GM19240 (cell line): ENCODE measurements at regions not wholly inside any gene's neighbourhood (a gene's known extent, or its start where the extent isn't known, plus 50 kb on each side); places are given as distances from the start of the nearest gene placed in this dataset.

Experiments
- DNase-seq: peaks from one replicate; pipeline ENCODE4 v3.0.0; 2011; ENCODE audit warnings: low spot score; ENCODE audit not compliant: insufficient read length

DNA sequence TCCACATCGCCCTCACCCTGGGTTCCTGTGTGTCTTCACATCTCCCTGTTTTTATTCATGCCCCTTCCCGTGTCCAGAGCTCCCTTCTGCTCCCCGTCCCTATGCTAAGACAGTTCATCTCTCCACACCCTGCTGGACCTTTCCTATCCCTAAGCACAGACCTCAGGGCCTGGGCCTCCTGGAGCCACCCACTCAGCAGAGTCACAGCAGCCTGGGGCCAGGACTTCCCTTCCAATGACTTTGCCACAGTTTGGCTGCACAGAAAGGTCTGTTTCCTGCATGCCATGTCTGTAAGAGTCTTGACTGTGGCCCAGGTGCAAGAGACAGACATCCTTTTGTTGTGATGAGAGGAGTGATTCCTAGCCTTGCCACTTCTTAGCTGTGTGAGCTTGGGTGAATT is 470.7 kb downstream of the TSHZ3 start:
- no peak for DNase-seq

DNA sequence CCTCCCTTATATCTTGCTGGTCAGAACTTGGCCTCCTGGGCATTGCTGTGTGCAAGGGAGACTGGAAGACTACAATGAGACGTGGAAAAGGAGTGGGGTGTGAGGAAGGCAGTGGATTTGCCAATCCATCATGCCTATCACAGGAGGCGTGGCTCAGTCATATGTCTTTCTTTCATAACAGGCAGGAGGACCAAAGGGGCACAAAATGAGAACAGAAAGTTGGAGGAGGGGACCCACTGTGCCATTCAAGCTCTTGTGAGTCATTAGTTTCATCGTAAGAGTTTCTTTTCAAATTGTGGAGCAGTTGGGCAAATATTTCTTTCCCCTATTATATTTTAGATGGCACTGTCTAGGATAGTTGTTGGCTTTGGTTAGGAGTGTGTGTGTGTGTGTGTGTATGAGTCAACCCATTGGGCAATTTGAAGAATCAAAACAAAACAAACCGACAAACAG is 471.5 kb downstream of the TSHZ3 start:
- no peak for DNase-seq

- DNase-seq, result no peak
Observed at GRCh38 chr19:30873691-30874090, 475.5 kb downstream of the TSHZ3 start.

GRCh38 chr19:30873003-30873402 is 476.2 kb downstream of the TSHZ3 start:
- no peak for DNase-seq

DNA sequence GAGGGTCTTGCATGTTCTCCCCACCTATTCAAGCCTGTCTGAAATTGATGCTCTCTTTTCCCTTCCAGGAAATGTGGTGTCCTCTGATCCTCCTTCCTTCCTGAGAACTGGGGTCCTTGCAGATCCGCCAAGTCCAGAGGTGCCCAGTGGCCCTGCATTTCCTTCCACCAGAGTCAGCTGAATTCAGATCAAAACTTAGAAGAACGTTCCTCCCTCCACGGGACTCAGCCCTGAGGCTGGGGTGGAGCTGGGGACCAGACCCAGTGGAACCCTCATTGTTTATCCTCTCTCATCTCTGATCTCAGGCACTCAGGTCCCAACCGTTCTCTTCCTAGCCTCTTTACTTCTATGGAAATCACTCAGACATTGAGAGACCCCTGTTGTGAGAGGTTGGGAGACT is 477.3 kb downstream of the TSHZ3 start:
- DNase-seq, result no peak

GRCh38 chr19:30870876-30871275 is 478.4 kb downstream of the TSHZ3 start:
- no peak for DNase-seq

- DNase-seq, result no peak
Observed at GRCh38 chr19:30865511-30865910, 483.7 kb downstream of the TSHZ3 start.

DNA sequence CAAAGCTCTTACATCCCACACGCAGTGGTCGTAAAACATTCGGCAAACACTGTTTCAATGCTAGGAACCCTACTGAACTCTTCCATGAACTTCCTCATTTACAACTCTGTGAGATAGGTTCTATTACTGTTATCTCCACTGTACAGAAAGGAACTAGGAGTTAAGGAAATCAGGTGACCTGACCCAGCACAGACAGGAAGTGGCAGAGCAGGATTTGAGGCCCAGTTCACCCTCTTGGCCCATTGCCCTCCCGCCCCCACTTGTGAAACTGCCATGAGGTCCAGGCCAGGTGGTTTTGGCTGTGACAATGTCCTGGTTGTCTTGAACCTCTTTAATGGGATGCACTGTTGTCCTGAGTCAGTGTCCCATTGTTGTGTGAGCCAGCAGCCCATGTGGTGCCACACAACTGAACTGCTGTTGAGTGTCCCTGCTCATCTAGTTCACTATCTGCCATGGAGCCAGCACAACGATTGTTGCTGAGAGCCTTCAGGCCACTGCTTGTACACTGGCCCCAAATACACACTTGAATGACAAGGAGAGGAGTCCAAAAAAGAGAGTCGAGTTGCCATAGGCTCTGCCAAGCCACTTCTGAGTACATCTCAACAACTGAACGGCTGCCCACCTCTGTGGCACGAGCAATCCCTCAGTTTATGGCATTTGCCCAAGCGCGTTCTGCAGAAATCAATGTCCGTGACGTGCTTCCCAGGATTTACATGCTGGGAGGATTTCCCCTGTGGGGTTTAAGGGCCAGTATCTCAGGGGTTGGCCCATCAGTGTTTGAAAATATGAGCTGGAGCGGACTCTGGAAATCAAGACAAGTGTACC is 484.6 kb downstream of the TSHZ3 start:
- no peak for DNase-seq

- no peak for DNase-seq
Observed at GRCh38 chr19:30862876-30863275, 486.4 kb downstream of the TSHZ3 start.

- DNase-seq, result no peak
Observed at GRCh38 chr19:30861919-30862318, 487.3 kb downstream of the TSHZ3 start.

- no peak for DNase-seq
Observed at GRCh38 chr19:30857966-30858490, 485.8 kb downstream of the ZNF536 start.

- DNase-seq, result no peak
Observed at GRCh38 chr19:30857388-30857787, 485.2 kb downstream of the ZNF536 start.

GRCh38 chr19:30856786-30857185 is 484.6 kb downstream of the ZNF536 start:
- no peak for DNase-seq

DNA sequence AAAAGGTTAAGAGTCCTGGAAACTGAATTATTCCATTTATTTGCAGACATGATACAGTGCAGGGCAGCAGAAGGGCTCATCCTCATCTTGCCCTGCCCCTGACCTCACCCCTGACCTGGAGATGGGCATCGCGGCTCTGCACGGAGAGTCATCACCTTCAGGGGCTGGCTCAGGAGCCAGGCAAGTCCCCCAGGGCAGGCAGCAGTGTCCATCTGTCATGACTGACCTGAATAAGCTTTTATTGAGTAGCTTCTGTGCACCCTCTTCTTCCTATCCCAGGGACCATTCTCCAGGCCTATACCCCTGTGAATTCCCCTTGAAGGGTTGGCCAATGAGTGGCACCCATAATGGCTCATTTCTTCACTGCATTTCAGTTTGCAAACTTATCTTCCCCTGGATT is 484.2 kb downstream of the ZNF536 start:
- DNase-seq, result no peak

- no peak for DNase-seq
Observed at GRCh38 chr19:30855442-30855841, 483.3 kb downstream of the ZNF536 start.

DNA sequence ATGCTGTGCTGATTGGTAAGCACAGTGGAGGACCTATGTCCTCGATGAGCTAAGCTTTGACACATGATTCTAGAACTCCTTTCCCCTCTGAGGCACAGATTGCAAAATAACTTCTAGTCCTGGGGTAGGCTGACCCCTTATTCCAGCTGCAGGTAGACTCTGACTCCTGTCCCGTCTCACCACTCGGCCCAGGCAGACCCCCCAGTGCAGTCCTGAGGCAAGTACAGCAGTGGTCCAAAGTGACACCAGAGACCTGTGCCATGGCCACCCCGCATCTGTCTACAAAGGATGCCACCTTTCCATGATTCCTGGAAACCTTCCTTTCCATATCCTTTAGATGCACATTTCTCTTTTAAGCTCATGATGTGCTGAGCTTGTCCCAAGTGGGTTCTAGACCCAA is 482.5 kb downstream of the ZNF536 start:
- no peak for DNase-seq

- no peak for DNase-seq
Observed at GRCh38 chr19:30854207-30854606, 482.0 kb downstream of the ZNF536 start.

DNA sequence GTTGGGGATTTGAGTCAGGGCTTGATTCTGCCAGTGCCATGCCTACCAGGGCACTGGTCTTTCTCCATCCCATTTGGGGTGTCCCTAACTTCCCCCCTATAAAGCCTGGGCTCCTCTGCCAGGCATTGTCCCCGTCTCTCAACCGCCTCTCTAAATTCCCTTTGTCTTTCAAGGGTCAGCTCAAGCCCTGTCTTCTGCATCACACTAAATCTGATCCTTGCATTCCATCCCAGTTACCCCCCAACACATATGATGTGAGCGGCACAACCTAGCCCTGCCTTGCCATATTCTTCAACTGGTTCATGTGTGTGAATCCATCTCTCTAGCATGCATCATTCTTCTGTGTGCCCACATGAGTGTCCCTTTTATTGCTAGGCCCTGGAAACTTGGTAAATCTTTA is 480.9 kb downstream of the ZNF536 start:
- no peak for DNase-seq

GRCh38 chr19:30852168-30852567 is 480.0 kb downstream of the ZNF536 start:
- DNase-seq, result no peak

DNA sequence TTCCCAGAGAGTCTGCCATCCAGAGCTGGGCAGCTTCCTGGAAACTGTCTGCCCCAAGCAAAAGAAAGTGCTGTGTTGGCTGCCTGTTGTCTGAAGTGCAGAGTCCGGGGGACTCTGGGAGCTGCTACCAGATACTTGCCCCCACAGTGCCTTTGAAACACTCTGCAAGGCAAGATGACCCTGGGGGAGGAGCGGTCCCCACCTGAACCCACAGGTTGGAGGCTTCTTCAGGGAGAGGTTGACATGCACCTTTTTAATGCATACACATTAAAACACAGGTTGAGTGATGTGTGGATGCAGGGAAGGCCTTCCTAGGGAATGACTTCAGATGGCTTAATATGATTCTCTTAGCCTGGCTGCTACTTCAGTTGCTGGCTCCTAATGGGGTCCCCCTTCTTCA is 479.5 kb downstream of the ZNF536 start:
- DNase-seq, result no peak

DNA sequence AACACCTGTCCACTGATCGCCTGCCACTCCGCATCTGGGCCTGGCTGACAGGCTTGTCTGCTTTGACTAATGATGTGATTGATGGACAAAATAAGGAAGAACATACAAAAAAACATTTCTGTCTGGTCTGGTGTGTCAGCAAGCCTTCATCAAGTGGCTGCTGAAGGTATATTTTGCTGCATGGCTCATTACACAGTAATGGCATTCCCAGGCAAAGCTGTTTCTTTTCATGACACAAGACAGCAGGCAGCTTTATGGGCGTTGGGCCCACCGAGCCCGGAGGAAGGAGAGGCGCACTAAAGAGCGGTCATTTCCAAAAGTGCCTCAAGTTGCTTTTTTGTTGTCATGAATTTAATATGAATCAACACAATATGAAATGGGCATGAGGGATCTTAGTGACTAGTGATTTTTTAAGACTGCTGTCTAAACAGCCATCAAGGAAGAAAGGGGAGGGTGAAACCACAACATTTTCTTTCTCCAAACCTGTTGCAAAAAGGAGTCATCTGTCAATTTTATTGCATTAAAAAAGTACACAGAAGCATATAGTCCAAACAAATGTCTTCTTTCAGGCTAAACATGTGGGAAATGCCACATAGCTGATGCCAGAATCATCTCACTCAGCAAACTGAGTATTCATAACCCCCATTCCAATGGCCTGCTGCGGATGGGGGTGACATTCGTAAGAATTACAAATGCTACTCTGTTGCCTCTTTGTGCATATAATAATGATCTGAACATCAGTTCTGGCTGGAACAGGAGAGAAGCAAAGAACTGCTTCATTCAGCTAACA is 476.6 kb downstream of the ZNF536 start:
- DNase-seq, result no peak

- no peak for DNase-seq
Observed at GRCh38 chr19:30846102-30846501, 473.9 kb downstream of the ZNF536 start.
